AG10803 (cell line): ENCODE measurements at regions not wholly inside any gene's neighbourhood (a gene's known extent, or its start where the extent isn't known, plus 50 kb on each side); places are given as distances from the start of the nearest gene placed in this dataset.

ENCODE experiments used
- DNase-seq: peaks from one replicate; pipeline ENCODE4 v3.0.0; 2010; ENCODE audit warnings: low read depth
- H3K4me3 ChIP-seq: 2 replicates; pipeline ENCODE4 v1.5.1; 2011; ENCODE audit warnings: mild to moderate bottlenecking, low read length, control low read depth
- CTCF ChIP-seq: conservative IDR thresholded peaks from 2 replicates; pipeline ENCODE4 v1.5.1; 2011; ENCODE audit warnings: mild to moderate bottlenecking, low read length, control low read depth, inconsistent platforms

GRCh38 chr4:148497258-148497657, 55.0 kb upstream of the NR3C2 start:
- no peak for DNase-seq
- H3K4me3 ChIP-seq, result no peak overlapping the region
- TF ChIP-seq CTCF, result no peak

GRCh38 chr4:148495463-148495862, 53.2 kb upstream of the NR3C2 start:
- DNase-seq, result no peak
- no peak for TF ChIP-seq CTCF
- H3K4me3 ChIP-seq, result no peak overlapping the region
